A673 (cell line): ENCODE measurements at regions not wholly inside any gene's neighbourhood (a gene's known extent, or its start where the extent isn't known, plus 50 kb on each side); places are given as distances from the start of the nearest gene placed in this dataset.

Source experiments
- BruUV-seq: library from RNA; stranded (reverse); fragments of 400-500 nt; replicated peaks from 2 replicates; lab custom pipeline; 2021; lab: Mats Ljungman, UMichigan
- CTCF ChIA-PET: fragments of 300-600 bp; sonication (Branson Sonifier 250); formaldehyde crosslinking; loops from one replicate; lab custom pipeline; 2022; ENCODE audit warnings: antibody characterized with exemption; lab: Charles Lee
- POLR2A ChIA-PET: fragments of 300-600 bp; sonication (Branson Sonifier 250); formaldehyde crosslinking; loops from one replicate; lab custom pipeline; 2022; ENCODE audit warnings: antibody characterized with exemption; ENCODE audit not compliant: low non-redundant PET; lab: Charles Lee
- DNase-seq: peaks from one replicate; pipeline ENCODE4 v3.0.0-alpha.2; 2015; ENCODE audit warnings: low spot score
- H3K27ac ChIP-seq: fragments of 200-600 bp; sonication (generic); 2 replicates; pipeline ENCODE4 v1.5.1; 2016; ENCODE audit warnings: mixed run types, low read depth, mild to moderate bottlenecking, mixed read lengths, antibody characterized with exemption, low read length; ENCODE audit not compliant: poor library complexity, severe bottlenecking
- H3K27me3 ChIP-seq: fragments of 200-600 bp; sonication (generic); replicated peaks from 2 replicates; pipeline ENCODE4 v1.6.1; 2017; ENCODE audit warnings: mixed run types, low read depth, mild to moderate bottlenecking, mixed read lengths, antibody characterized with exemption, low read length; ENCODE audit not compliant: insufficient read depth, poor library complexity
- H3K36me3 ChIP-seq: fragments of 200-600 bp; sonication (generic); 2 replicates; pipeline ENCODE4 v1.6.1; 2016; ENCODE audit warnings: mixed run types, mild to moderate bottlenecking, mixed read lengths, antibody characterized with exemption, low read length; ENCODE audit not compliant: insufficient read depth, poor library complexity, severe bottlenecking
- H3K4me1 ChIP-seq: fragments of 200-600 bp; sonication (generic); 2 replicates; pipeline ENCODE4 v1.6.1; 2017; ENCODE audit warnings: mixed run types, mild to moderate bottlenecking, mixed read lengths, antibody characterized with exemption, low read length; ENCODE audit not compliant: insufficient read depth, poor library complexity, severe bottlenecking
- H3K4me3 ChIP-seq: fragments of 200-600 bp; sonication (generic); 2 replicates; pipeline ENCODE4 v1.5.1; 2016; ENCODE audit warnings: low read depth, mixed run types, mild to moderate bottlenecking, mixed read lengths, low read length; ENCODE audit not compliant: poor library complexity, severe bottlenecking
- H3K9me3 ChIP-seq: fragments of 200-600 bp; sonication (generic); 2 replicates; pipeline ENCODE4 v1.6.1; 2016; ENCODE audit warnings: mixed run types, low read depth, mild to moderate bottlenecking, mixed read lengths, antibody characterized with exemption, low read length; ENCODE audit not compliant: poor library complexity, severe bottlenecking
- EZH2 ChIP-seq: fragments of 200-600 bp; sonication (generic); IDR thresholded peaks from 2 replicates; pipeline ENCODE4 v1.6.1; 2017; ENCODE audit warnings: borderline replicate concordance, low read depth, mild to moderate bottlenecking, mixed read lengths, antibody characterized with exemption, low read length; ENCODE audit not compliant: poor library complexity, severe bottlenecking
- intact Hi-C: fragments of 100-400 bp; cut with micrococcal nuclease; formaldehyde crosslinking; loops from one replicate; pipeline ENCODE4 v1.10.0; 2022; ENCODE audit not compliant: unreplicated experiment
- TF ChIP-seq, protein P1 (sequence below): fragments of 300-800, 200-600 bp; sonication (generic); conservative IDR thresholded peaks from 2 replicates; pipeline ENCODE4 v1.5.1; 2017; ENCODE audit warnings: low read depth, mild to moderate bottlenecking, antibody characterized with exemption, low read length, moderate library complexity, mixed read lengths

- ChIA-PET POLR2A (no interaction called here), CTCF (no interaction called here)
- BruUV-seq = no TSS peak
- no peak overlapping the region for H3K4me3 ChIP-seq
- TF ChIP-seq, protein P1, sequence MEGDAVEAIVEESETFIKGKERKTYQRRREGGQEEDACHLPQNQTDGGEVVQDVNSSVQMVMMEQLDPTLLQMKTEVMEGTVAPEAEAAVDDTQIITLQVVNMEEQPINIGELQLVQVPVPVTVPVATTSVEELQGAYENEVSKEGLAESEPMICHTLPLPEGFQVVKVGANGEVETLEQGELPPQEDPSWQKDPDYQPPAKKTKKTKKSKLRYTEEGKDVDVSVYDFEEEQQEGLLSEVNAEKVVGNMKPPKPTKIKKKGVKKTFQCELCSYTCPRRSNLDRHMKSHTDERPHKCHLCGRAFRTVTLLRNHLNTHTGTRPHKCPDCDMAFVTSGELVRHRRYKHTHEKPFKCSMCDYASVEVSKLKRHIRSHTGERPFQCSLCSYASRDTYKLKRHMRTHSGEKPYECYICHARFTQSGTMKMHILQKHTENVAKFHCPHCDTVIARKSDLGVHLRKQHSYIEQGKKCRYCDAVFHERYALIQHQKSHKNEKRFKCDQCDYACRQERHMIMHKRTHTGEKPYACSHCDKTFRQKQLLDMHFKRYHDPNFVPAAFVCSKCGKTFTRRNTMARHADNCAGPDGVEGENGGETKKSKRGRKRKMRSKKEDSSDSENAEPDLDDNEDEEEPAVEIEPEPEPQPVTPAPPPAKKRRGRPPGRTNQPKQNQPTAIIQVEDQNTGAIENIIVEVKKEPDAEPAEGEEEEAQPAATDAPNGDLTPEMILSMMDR = no peak
- TF ChIP-seq EZH2 = no peak
- no peaks in the 10 kb centered on the region for H3K9me3 ChIP-seq
- no peaks in the 10 kb centered on the region for H3K27me3 ChIP-seq
- no peaks in the 10 kb centered on the region for H3K36me3 ChIP-seq
- no peak overlapping the region for H3K27ac ChIP-seq
- no peak for DNase-seq
- peaks cover 12% of the 10 kb centered on the region for H3K4me1 ChIP-seq
- intact Hi-C loops = no loop called here
Measured at GRCh38 chr2:221087779-221088178, 484.3 kb downstream of the EPHA4 start.

- Histone ChIP-seq H3K27me3 (no peaks in the 10 kb centered on the region), H3K4me1 (peaks cover 12% of the 10 kb centered on the region), H3K36me3 (no peaks in the 10 kb centered on the region), H3K27ac (no peak overlapping the region), H3K4me3 (no peak overlapping the region), H3K9me3 (no peaks in the 10 kb centered on the region)
- intact Hi-C loops = no loop called here
- no TSS peak for BruUV-seq
- TF ChIP-seq, protein P1 = no peak
- no peak for TF ChIP-seq EZH2
- ChIA-PET POLR2A (no interaction called here), CTCF (no interaction called here)
- no peak for DNase-seq
Measured at GRCh38 chr2:221088506-221088905, 483.6 kb downstream of the EPHA4 start.

GRCh38 chr2:221095356-221095755 is 476.7 kb downstream of the EPHA4 start:
- peaks cover 22% of the 10 kb centered on the region for H3K4me1 ChIP-seq
- H3K27me3 ChIP-seq = no peaks in the 10 kb centered on the region
- CTCF ChIA-PET = interaction anchor here (0.5 kb wide), 1 partner anchor 757 kb away, joined by 4 read pairs; no protein-coding TSS in a partner anchor
- TF ChIP-seq, protein P1 = no peak
- no peak for TF ChIP-seq EZH2
- POLR2A ChIA-PET = no interaction called here
- no TSS peak for BruUV-seq
- H3K9me3 ChIP-seq = no peaks in the 10 kb centered on the region
- no peaks in the 10 kb centered on the region for H3K36me3 ChIP-seq
- peak; percentile 76 for DNase-seq
- no peak overlapping the region for H3K27ac ChIP-seq
- intact Hi-C loops = no loop called here
- H3K4me3 ChIP-seq = no peak overlapping the region
